Natural killer cell (primary cell): ENCODE measurements at regions not wholly inside any gene's neighbourhood (a gene's known extent, or its start where the extent isn't known, plus 50 kb on each side); places are given as distances from the start of the nearest gene placed in this dataset.

ENCODE experiments used
- ATAC-seq, 3 donors: fragments of 150-1000 bp in 2 of 3; fragments of 200-7000 bp in 1 of 3; cut with Tn5 transposase; 1 replicate in 1 of 3; 2 replicates in 2 of 3; pipeline ENCODE4 v1.10.0; 2021; ENCODE audit warnings: mild to moderate bottlenecking in 2 of 3, moderate library complexity in 2 of 3
- DNase-seq, 2 donors: peaks; one replicate each; pipeline versions ENCODE4 v3.0.0 to v3.0.0-alpha.2; 2013 to 2021; ENCODE audit warnings: mixed read lengths in 1 of 2
- H3K27ac ChIP-seq: one replicate; pipeline ENCODE4 v1.5.1; 2013; ENCODE audit warnings: mild to moderate bottlenecking, low read length
- H3K27me3 ChIP-seq: one replicate; pipeline ENCODE4 v1.6.1; 2013; ENCODE audit warnings: low read length; ENCODE audit not compliant: control insufficient read depth, insufficient read depth
- H3K36me3 ChIP-seq: one replicate; pipeline ENCODE4 v1.6.1; 2013; ENCODE audit warnings: low read length; ENCODE audit not compliant: control insufficient read depth, insufficient read depth
- H3K4me1 ChIP-seq: one replicate; pipeline ENCODE4 v1.6.1; 2013; ENCODE audit warnings: low read length; ENCODE audit not compliant: control insufficient read depth, insufficient read depth
- H3K4me3 ChIP-seq: one replicate; pipeline ENCODE4 v1.5.1; 2013; ENCODE audit warnings: low read length
- H3K9me3 ChIP-seq: one replicate; pipeline ENCODE4 v1.6.1; 2013; ENCODE audit warnings: low read length; ENCODE audit not compliant: control insufficient read depth, insufficient read depth
- H3K27ac Mint-ChIP-seq, 2 donors: one replicate each; pipeline ENCODE4 v1.8.0; 2022; ENCODE audit warnings: mild to moderate bottlenecking in 2 of 2, mixed read lengths in 2 of 2, moderate library complexity in 1 of 2
- H3K27me3 Mint-ChIP-seq, 2 donors: one replicate each; pipeline ENCODE4 v1.8.0; 2022; ENCODE audit warnings: low read depth in 2 of 2, mixed read lengths in 2 of 2
- H3K36me3 Mint-ChIP-seq: one replicate; pipeline ENCODE4 v1.8.0; 2022; ENCODE audit warnings: mixed read lengths
- H3K4me1 Mint-ChIP-seq, 2 donors: one replicate each; pipeline ENCODE4 v1.8.0; 2022; ENCODE audit warnings: mixed read lengths in 2 of 2
- H3K4me3 Mint-ChIP-seq: one replicate; pipeline ENCODE4 v1.8.0; 2022; ENCODE audit warnings: mild to moderate bottlenecking, moderate library complexity, mixed read lengths
- H3K9me3 Mint-ChIP-seq, 2 donors: one replicate each; pipeline ENCODE4 v1.8.0; 2022; ENCODE audit warnings: mixed read lengths in 2 of 2
- CTCF ChIP-seq: fragments of 200-600 bp; IDR thresholded peaks from one replicate; pipeline ENCODE4 v1.8.0; 2022; ENCODE audit warnings: antibody characterized with exemption
- WGBS: methylation state at CpG from one replicate; pipeline ENCODE4 v1.1.7; 2013; ENCODE audit warnings: missing lambda C conversion rate; ENCODE audit not compliant: insufficient coverage; 5-methylcytosine and 5-hydroxymethylcytosine counted together
- intact Hi-C: fragments of 100-400 bp; cut with micrococcal nuclease; formaldehyde crosslinking; loops from one replicate; pipeline ENCODE4 v1.14.2; 2022

- peaks cover 9 to 13% of the 10 kb centered on the region in 2 donors for H3K27me3 Mint-ChIP-seq
- Histone ChIP-seq H3K27me3 (no peaks in the 10 kb centered on the region), H3K9me3 (no peaks in the 10 kb centered on the region), H3K36me3 (no peaks in the 10 kb centered on the region), H3K4me3 (no peak overlapping the region), H3K4me1 (no peaks in the 10 kb centered on the region), H3K27ac (no peak overlapping the region)
- no peak overlapping the region for H3K27ac Mint-ChIP-seq
- ATAC-seq (no peak), DNase-seq (no peak)
- no peaks in the 10 kb centered on the region for H3K4me1 Mint-ChIP-seq
- no peak for TF ChIP-seq CTCF
- intact Hi-C loops = no loop called here
- H3K9me3 Mint-ChIP-seq = no peaks in the 10 kb centered on the region
- H3K36me3 Mint-ChIP-seq = no peaks in the 10 kb centered on the region
- H3K4me3 Mint-ChIP-seq = no peak overlapping the region
Measured at GRCh38 chr4:145297556-145297955, 117.2 kb upstream of the OTUD4 start.

GRCh38 chr4:145295547-145295946 lies 115.2 kb upstream of the OTUD4 start:
- Mint-ChIP-seq H3K27me3 (peaks cover 13 to 14% of the 10 kb centered on the region in 2 donors), H3K4me3 (no peak overlapping the region), H3K9me3 (no peaks in the 10 kb centered on the region), H3K36me3 (no peaks in the 10 kb centered on the region), H3K27ac (no peak overlapping the region), H3K4me1 (no peaks in the 10 kb centered on the region)
- Histone ChIP-seq H3K36me3 (no peaks in the 10 kb centered on the region), H3K9me3 (no peaks in the 10 kb centered on the region), H3K27ac (no peak overlapping the region), H3K4me3 (no peak overlapping the region), H3K27me3 (no peaks in the 10 kb centered on the region), H3K4me1 (no peaks in the 10 kb centered on the region)
- DNase-seq = no peak
- WGBS = no CpG with 5 or more reads among the region's 1 CpG
- no peak for TF ChIP-seq CTCF
- no peak for ATAC-seq
- intact Hi-C loops = no loop called here

- no peak overlapping the region for H3K27ac ChIP-seq
- no peak for TF ChIP-seq CTCF
- no peaks in the 10 kb centered on the region for H3K36me3 Mint-ChIP-seq
- H3K27me3 Mint-ChIP-seq = peaks cover 13 to 14% of the 10 kb centered on the region in 2 donors
- intact Hi-C loops = no loop called here
- H3K27ac Mint-ChIP-seq = no peak overlapping the region
- H3K4me1 ChIP-seq = no peaks in the 10 kb centered on the region
- DNase-seq = no peak
- 91% methylated on average over 3 of the region's 3 CpGs for WGBS
- H3K9me3 Mint-ChIP-seq = no peaks in the 10 kb centered on the region
- H3K27me3 ChIP-seq = no peaks in the 10 kb centered on the region
- no peak for ATAC-seq
- H3K4me3 Mint-ChIP-seq = no peak overlapping the region
- H3K4me3 ChIP-seq = no peak overlapping the region
- no peaks in the 10 kb centered on the region for H3K36me3 ChIP-seq
- no peaks in the 10 kb centered on the region for H3K4me1 Mint-ChIP-seq
- no peaks in the 10 kb centered on the region for H3K9me3 ChIP-seq
Measured at GRCh38 chr4:145295122-145295521, 114.7 kb upstream of the OTUD4 start.

- no peak for TF ChIP-seq CTCF
- intact Hi-C loops = no loop called here
- no peaks in the 10 kb centered on the region for H3K9me3 ChIP-seq
- DNase-seq = no peak
- Mint-ChIP-seq H3K36me3 (no peaks in the 10 kb centered on the region), H3K4me1 (no peaks in the 10 kb centered on the region), H3K27ac (no peak overlapping the region), H3K27me3 (peaks cover 13 to 15% of the 10 kb centered on the region in 2 donors), H3K9me3 (no peaks in the 10 kb centered on the region), H3K4me3 (no peak overlapping the region)
- H3K4me3 ChIP-seq = no peak overlapping the region
- H3K27ac ChIP-seq = no peak overlapping the region
- H3K4me1 ChIP-seq = no peaks in the 10 kb centered on the region
- ATAC-seq = no peak
- H3K36me3 ChIP-seq = no peaks in the 10 kb centered on the region
- H3K27me3 ChIP-seq = no peaks in the 10 kb centered on the region
- 96% methylated on average over 4 of the region's 4 CpGs for WGBS
Measured at GRCh38 chr4:145293658-145294057, 113.3 kb upstream of the OTUD4 start.
